ENCODE measurements at regions not wholly inside any gene's neighbourhood (a gene's known extent, or its start where the extent isn't known, plus 50 kb on each side); places are given as distances from the start of the nearest gene placed in this dataset.
A peak's percentile ranks its signal among the peaks of the same experiment; 100 is the strongest.

DNA sequence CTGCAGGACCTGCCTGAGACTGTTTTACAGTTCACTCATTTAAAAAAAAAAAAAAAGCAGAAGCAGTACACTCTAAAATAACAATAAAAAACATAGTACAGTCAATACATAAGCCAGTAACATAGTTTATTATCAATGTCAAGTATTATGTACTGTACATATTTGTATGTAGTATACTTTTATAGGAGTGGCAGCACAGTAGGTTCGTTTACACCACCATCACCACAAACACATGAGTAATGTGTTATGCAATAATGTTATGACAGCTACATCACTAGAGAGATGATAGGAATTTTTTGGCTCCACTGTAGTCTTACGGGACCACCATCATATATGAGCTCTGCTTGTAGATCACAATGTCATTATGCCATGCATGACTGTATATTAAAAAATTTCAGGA lies 462.8 kb downstream of the ISL1 start:
- peak; percentile 64 for DNase-seq (ENCODE audit: low read depth)

DNA sequence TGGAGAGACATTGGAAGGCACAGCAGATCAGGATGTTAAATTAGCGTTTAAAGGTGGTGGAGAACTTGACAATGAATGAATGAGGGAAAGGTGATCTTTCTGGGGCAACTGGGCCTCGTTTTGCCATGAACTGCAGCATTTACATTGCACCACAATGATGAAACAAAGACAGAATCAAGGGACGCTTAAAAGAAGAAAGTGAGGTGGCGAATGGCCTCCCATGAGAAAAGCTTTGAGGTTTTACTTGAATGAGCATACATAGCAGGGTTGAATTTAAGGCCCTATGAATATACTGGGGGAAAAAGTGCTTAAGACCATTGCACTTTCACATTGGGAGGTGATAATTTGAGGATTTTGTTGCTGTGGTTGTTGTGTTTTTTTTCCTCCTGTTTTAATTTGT lies 476.4 kb downstream of the ISL1 start:
- H3K36me3 ChIP-seq (ENCODE audit: control insufficient read depth, insufficient read depth, low read length), result no peaks in the 10 kb centered on the region
- no peak for FAIRE-seq
- H3K4me3 ChIP-seq (ENCODE audit: low read depth, low read length), result no peak overlapping the region
- no peaks in the 10 kb centered on the region for H3K27me3 ChIP-seq (ENCODE audit: control insufficient read depth, insufficient read depth, low read length)
- DNase-seq (ENCODE audit: low read depth), result no peak
- no peak for TF ChIP-seq CTCF (IDR thresholded peaks at IDR 0.05; ENCODE audit: insufficient read depth, low read length, severe bottlenecking)

More for the DNA sequence above, 462.8 kb downstream of the ISL1 start:
- Histone ChIP-seq H3K36me3 (ENCODE audit: control insufficient read depth, insufficient read depth, low read length) (no peaks in the 10 kb centered on the region), H3K4me3 (ENCODE audit: low read depth, low read length) (no peak overlapping the region), H3K27me3 (ENCODE audit: control insufficient read depth, insufficient read depth, low read length) (no peaks in the 10 kb centered on the region)
- TF ChIP-seq CTCF (IDR thresholded peaks at IDR 0.05; ENCODE audit: insufficient read depth, low read length, severe bottlenecking), result no peak
- FAIRE-seq, result no peak

GRCh38 chr5:51860532-51861018 lies 477.3 kb downstream of the ISL1 start:
- Histone ChIP-seq H3K4me3 (ENCODE audit: low read depth, low read length) (no peak overlapping the region), H3K27me3 (ENCODE audit: control insufficient read depth, insufficient read depth, low read length) (no peaks in the 10 kb centered on the region), H3K36me3 (ENCODE audit: control insufficient read depth, insufficient read depth, low read length) (no peaks in the 10 kb centered on the region)
- FAIRE-seq (no peak), DNase-seq (ENCODE audit: low read depth) (peak; percentile 4)
- no peak for TF ChIP-seq CTCF (IDR thresholded peaks at IDR 0.05; ENCODE audit: insufficient read depth, low read length, severe bottlenecking)

- no peak for TF ChIP-seq CTCF (IDR thresholded peaks at IDR 0.05; ENCODE audit: insufficient read depth, low read length, severe bottlenecking)
- DNase-seq (ENCODE audit: low read depth) (no peak), FAIRE-seq (no peak)
- Histone ChIP-seq H3K27me3 (ENCODE audit: control insufficient read depth, insufficient read depth, low read length) (no peaks in the 10 kb centered on the region), H3K36me3 (ENCODE audit: control insufficient read depth, insufficient read depth, low read length) (no peaks in the 10 kb centered on the region), H3K4me3 (ENCODE audit: low read depth, low read length) (no peak overlapping the region)
Measured at GRCh38 chr5:51872144-51872543, 488.9 kb downstream of the ISL1 start.

DNA sequence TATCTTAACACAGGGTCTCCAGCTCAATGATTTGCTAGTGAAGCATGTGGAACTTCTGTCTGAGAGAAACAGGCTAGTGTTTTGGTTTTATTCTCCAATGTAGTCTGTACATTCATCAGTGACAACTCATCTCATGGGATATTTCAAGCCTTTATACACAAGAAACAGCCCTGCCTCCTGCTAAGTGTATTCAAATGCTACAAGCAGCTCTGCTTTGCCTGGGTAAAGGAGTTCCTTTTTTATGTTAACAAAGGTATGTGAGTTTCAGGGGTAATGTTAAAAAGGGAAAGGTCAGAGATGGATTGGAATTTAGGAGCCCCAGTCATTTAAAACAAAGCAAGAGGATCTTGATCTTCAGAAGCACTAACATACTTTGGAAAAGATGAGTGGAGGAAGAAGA lies 498.7 kb downstream of the ISL1 start:
- TF ChIP-seq CTCF (IDR thresholded peaks at IDR 0.05; ENCODE audit: insufficient read depth, low read length, severe bottlenecking), result no peak
- DNase-seq (ENCODE audit: low read depth) (no peak), FAIRE-seq (no peak)
- Histone ChIP-seq H3K27me3 (ENCODE audit: control insufficient read depth, insufficient read depth, low read length) (no peaks in the 10 kb centered on the region), H3K36me3 (ENCODE audit: control insufficient read depth, insufficient read depth, low read length) (no peaks in the 10 kb centered on the region), H3K4me3 (ENCODE audit: low read depth, low read length) (no peak overlapping the region)

GRCh38 chr5:51882647-51883046 lies 499.4 kb downstream of the ISL1 start:
- no peak for TF ChIP-seq CTCF (IDR thresholded peaks at IDR 0.05; ENCODE audit: insufficient read depth, low read length, severe bottlenecking)
- FAIRE-seq, result no peak

More at GRCh38 chr5:51882647-51883046, 499.4 kb downstream of the ISL1 start:
- no peak for DNase-seq (ENCODE audit: low read depth)
- no peak overlapping the region for H3K4me3 ChIP-seq (ENCODE audit: low read depth, low read length)
- H3K27me3 ChIP-seq (ENCODE audit: control insufficient read depth, insufficient read depth, low read length), result no peaks in the 10 kb centered on the region
- no peaks in the 10 kb centered on the region for H3K36me3 ChIP-seq (ENCODE audit: control insufficient read depth, insufficient read depth, low read length)

Measured in bronchial epithelial cell (primary cell).